ENCODE measurements at regions not wholly inside any gene's neighbourhood (a gene's known extent, or its start where the extent isn't known, plus 50 kb on each side); places are given as distances from the start of the nearest gene placed in this dataset.
"Not testable (repeated sequence)": the region's sequence is repeated elsewhere in the genome, so short reads cannot be mapped to it uniquely, and the experiment has no call there.

GRCh38 chr16:5161888-5162287, 64.3 kb upstream of the EEF2KMT start:
- DNase-seq (ENCODE audit: low read depth), result not testable (repeated sequence)

GRCh38 chr16:5160010-5160409, 62.4 kb upstream of the EEF2KMT start:
- not testable (repeated sequence) for DNase-seq (ENCODE audit: low read depth)

- not testable (repeated sequence) for DNase-seq (ENCODE audit: low read depth)
Observed at GRCh38 chr16:5159537-5159936, 61.9 kb upstream of the EEF2KMT start.

- DNase-seq (ENCODE audit: low read depth), result no peak
Observed at GRCh38 chr16:5158494-5158893, 60.9 kb upstream of the EEF2KMT start.

GRCh38 chr16:5156486-5156885, 58.9 kb upstream of the EEF2KMT start:
- DNase-seq (ENCODE audit: low read depth), result not testable (repeated sequence)

- not testable (repeated sequence) for DNase-seq (ENCODE audit: low read depth)
Observed at GRCh38 chr16:5154006-5154405, 56.4 kb upstream of the EEF2KMT start.

GRCh38 chr16:5151409-5151808, 53.8 kb upstream of the EEF2KMT start:
- not testable (repeated sequence) for DNase-seq (ENCODE audit: low read depth)

Measured in M059J (cell line).